ENCODE measurements at regions not wholly inside any gene's neighbourhood (a gene's known extent, or its start where the extent isn't known, plus 50 kb on each side); places are given as distances from the start of the nearest gene placed in this dataset.

DNA sequence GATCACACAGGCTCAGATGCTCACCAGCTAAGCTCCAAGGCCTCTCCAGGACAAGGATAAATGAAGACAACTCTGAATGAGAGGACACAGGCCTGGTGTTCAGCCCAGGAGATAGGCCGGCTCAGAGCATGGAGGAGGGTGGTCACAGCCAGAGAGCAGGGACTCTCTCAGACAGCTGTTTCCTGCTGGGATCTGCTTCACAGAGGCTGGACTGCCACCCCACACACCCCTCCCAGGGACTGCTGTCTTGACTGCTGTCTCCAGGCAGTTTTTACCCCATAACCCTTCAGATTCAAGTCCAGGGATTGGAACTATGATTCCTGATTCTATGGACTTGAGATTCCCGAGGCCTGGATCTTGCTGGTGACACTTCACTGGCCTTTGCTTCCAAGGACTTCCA is 89.0 kb downstream of the SMIM20 start:
- Histone ChIP-seq H3K27me3 (ENCODE audit: insufficient read depth, low read length, poor library complexity) (no peaks in the 10 kb centered on the region), H3K36me3 (ENCODE audit: insufficient read depth, low read length) (no peaks in the 10 kb centered on the region), H3K4me2 (ENCODE audit: insufficient read depth, low read length) (no peak overlapping the region), H3K9ac (ENCODE audit: low read depth, low read length) (no peak overlapping the region), H3K4me3 (ENCODE audit: low read depth in 1 of 2, low read length in 2 of 2) (no peak overlapping the region), H3K79me2 (ENCODE audit: insufficient read depth, low read length) (no peaks in the 10 kb centered on the region), H2AFZ (ENCODE audit: low read depth, low read length) (no peak overlapping the region), H3K9me3 (ENCODE audit: insufficient read depth, low read length, severe bottlenecking) (no peaks in the 10 kb centered on the region), H4K20me1 (ENCODE audit: insufficient read depth, low read length) (no peaks in the 10 kb centered on the region), H3K27ac (ENCODE audit: low read length) (no peak overlapping the region), H3K4me1 (ENCODE audit: insufficient read depth, low read length) (no peaks in the 10 kb centered on the region)
- no peak for ATAC-seq (ENCODE audit: insufficient read depth, low read depth)
- no peak for TF ChIP-seq EZH2 (IDR thresholded peaks at IDR 0.05; ENCODE audit: borderline replicate concordance, low read depth, low read length, severe bottlenecking)
- TF ChIP-seq, protein P1, sequence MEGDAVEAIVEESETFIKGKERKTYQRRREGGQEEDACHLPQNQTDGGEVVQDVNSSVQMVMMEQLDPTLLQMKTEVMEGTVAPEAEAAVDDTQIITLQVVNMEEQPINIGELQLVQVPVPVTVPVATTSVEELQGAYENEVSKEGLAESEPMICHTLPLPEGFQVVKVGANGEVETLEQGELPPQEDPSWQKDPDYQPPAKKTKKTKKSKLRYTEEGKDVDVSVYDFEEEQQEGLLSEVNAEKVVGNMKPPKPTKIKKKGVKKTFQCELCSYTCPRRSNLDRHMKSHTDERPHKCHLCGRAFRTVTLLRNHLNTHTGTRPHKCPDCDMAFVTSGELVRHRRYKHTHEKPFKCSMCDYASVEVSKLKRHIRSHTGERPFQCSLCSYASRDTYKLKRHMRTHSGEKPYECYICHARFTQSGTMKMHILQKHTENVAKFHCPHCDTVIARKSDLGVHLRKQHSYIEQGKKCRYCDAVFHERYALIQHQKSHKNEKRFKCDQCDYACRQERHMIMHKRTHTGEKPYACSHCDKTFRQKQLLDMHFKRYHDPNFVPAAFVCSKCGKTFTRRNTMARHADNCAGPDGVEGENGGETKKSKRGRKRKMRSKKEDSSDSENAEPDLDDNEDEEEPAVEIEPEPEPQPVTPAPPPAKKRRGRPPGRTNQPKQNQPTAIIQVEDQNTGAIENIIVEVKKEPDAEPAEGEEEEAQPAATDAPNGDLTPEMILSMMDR (IDR thresholded peaks at IDR 0.05; ENCODE audit: borderline replicate concordance, extremely low read depth, low read length, poor library complexity, severe bottlenecking): no peak
- DNase-seq: no peak

DNA sequence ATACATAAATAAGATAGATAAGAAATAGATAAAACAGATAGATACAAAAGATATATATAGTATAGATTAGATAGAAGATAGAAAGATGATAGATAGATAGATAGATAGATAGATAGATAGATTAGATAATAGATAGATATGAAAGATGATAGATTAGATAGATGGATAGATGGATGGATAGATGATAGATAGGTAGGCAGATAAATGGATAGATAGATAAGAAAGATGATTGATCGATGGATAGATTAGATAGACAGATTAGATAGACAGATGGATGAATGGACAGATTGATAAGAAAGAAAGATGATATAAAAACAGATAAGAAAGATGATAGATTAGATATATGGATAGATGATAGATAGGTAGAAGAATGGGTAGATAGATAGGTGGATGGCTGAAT is 90.3 kb downstream of the SMIM20 start:
- Histone ChIP-seq H3K36me3 (ENCODE audit: insufficient read depth, low read length) (no peaks in the 10 kb centered on the region), H3K4me2 (ENCODE audit: insufficient read depth, low read length) (no peak overlapping the region), H3K79me2 (ENCODE audit: insufficient read depth, low read length) (no peaks in the 10 kb centered on the region), H2AFZ (ENCODE audit: low read depth, low read length) (no peak overlapping the region), H3K4me1 (ENCODE audit: insufficient read depth, low read length) (no peaks in the 10 kb centered on the region), H4K20me1 (ENCODE audit: insufficient read depth, low read length) (no peaks in the 10 kb centered on the region), H3K4me3 (ENCODE audit: low read depth in 1 of 2, low read length in 2 of 2) (no peak overlapping the region), H3K27me3 (ENCODE audit: insufficient read depth, low read length, poor library complexity) (no peaks in the 10 kb centered on the region), H3K9me3 (ENCODE audit: insufficient read depth, low read length, severe bottlenecking) (peaks cover 6% of the 10 kb centered on the region), H3K9ac (ENCODE audit: low read depth, low read length) (no peak overlapping the region), H3K27ac (ENCODE audit: low read length) (no peak overlapping the region)
- no peak for DNase-seq
- no peak for TF ChIP-seq EZH2 (IDR thresholded peaks at IDR 0.05; ENCODE audit: borderline replicate concordance, low read depth, low read length, severe bottlenecking)
- TF ChIP-seq, protein P1 (IDR thresholded peaks at IDR 0.05; ENCODE audit: borderline replicate concordance, extremely low read depth, low read length, poor library complexity, severe bottlenecking): no peak
- ATAC-seq (ENCODE audit: insufficient read depth, low read depth): no peak

- no peak for TF ChIP-seq EZH2 (IDR thresholded peaks at IDR 0.05; ENCODE audit: borderline replicate concordance, low read depth, low read length, severe bottlenecking)
- TF ChIP-seq, protein P1 (IDR thresholded peaks at IDR 0.05; ENCODE audit: borderline replicate concordance, extremely low read depth, low read length, poor library complexity, severe bottlenecking): no peak
- Histone ChIP-seq H3K9me3 (ENCODE audit: insufficient read depth, low read length, severe bottlenecking) (peaks cover 6% of the 10 kb centered on the region), H3K9ac (ENCODE audit: low read depth, low read length) (no peak overlapping the region), H3K4me3 (ENCODE audit: low read depth in 1 of 2, low read length in 2 of 2) (no peak overlapping the region), H3K36me3 (ENCODE audit: insufficient read depth, low read length) (no peaks in the 10 kb centered on the region), H3K4me1 (ENCODE audit: insufficient read depth, low read length) (no peaks in the 10 kb centered on the region), H2AFZ (ENCODE audit: low read depth, low read length) (no peak overlapping the region), H4K20me1 (ENCODE audit: insufficient read depth, low read length) (no peaks in the 10 kb centered on the region), H3K27ac (ENCODE audit: low read length) (no peak overlapping the region), H3K4me2 (ENCODE audit: insufficient read depth, low read length) (no peak overlapping the region), H3K27me3 (ENCODE audit: insufficient read depth, low read length, poor library complexity) (no peaks in the 10 kb centered on the region), H3K79me2 (ENCODE audit: insufficient read depth, low read length) (no peaks in the 10 kb centered on the region)
- no peak for ATAC-seq (ENCODE audit: insufficient read depth, low read depth)
- no peak for DNase-seq
Observed at GRCh38 chr4:26005764-26006163, 91.7 kb downstream of the SMIM20 start.

GRCh38 chr4:26008737-26009136 is 94.7 kb downstream of the SMIM20 start:
- H2AFZ ChIP-seq (ENCODE audit: low read depth, low read length): no peak overlapping the region
- ATAC-seq (ENCODE audit: insufficient read depth, low read depth) (no peak), DNase-seq (no peak)
- H3K4me1 ChIP-seq (ENCODE audit: insufficient read depth, low read length): no peaks in the 10 kb centered on the region
- H3K27ac ChIP-seq (ENCODE audit: low read length): no peak overlapping the region
- no peaks in the 10 kb centered on the region for H4K20me1 ChIP-seq (ENCODE audit: insufficient read depth, low read length)
- H3K79me2 ChIP-seq (ENCODE audit: insufficient read depth, low read length): no peaks in the 10 kb centered on the region
- H3K36me3 ChIP-seq (ENCODE audit: insufficient read depth, low read length): no peaks in the 10 kb centered on the region
- H3K27me3 ChIP-seq (ENCODE audit: insufficient read depth, low read length, poor library complexity): no peaks in the 10 kb centered on the region
- no peak overlapping the region for H3K4me3 ChIP-seq (ENCODE audit: low read depth in 1 of 2, low read length in 2 of 2)
- H3K4me2 ChIP-seq (ENCODE audit: insufficient read depth, low read length): no peak overlapping the region
- no peak overlapping the region for H3K9ac ChIP-seq (ENCODE audit: low read depth, low read length)
- TF ChIP-seq, protein P1 (IDR thresholded peaks at IDR 0.05; ENCODE audit: borderline replicate concordance, extremely low read depth, low read length, poor library complexity, severe bottlenecking): no peak
- TF ChIP-seq EZH2 (IDR thresholded peaks at IDR 0.05; ENCODE audit: borderline replicate concordance, low read depth, low read length, severe bottlenecking): no peak
- H3K9me3 ChIP-seq (ENCODE audit: insufficient read depth, low read length, severe bottlenecking): peaks cover 6% of the 10 kb centered on the region
